Panc1 (cell line): ENCODE measurements at regions not wholly inside any gene's neighbourhood (a gene's known extent, or its start where the extent isn't known, plus 50 kb on each side); places are given as distances from the start of the nearest gene placed in this dataset.

ENCODE experiments used
- POLR2AphosphoS5 ChIP-seq: IDR thresholded peaks from 2 replicates; pipeline ENCODE4 v1.6.1; 2012; ENCODE audit warnings: mild to moderate bottlenecking, low read depth, low read length, moderate library complexity
- TF ChIP-seq, protein P1 (sequence below): fragments of 450-650 bp; IDR thresholded peaks from 2 replicates; pipeline ENCODE4 v1.5.1; 2017; ENCODE audit warnings: mild to moderate bottlenecking
- TF ChIP-seq, protein P2 (sequence below), 2 experiments: IDR thresholded peaks; 2 replicates each; pipeline ENCODE4 v1.6.1; 2011 to 2012; ENCODE audit warnings: low read depth in 2 of 2, control low read depth in 1 of 2, low read length in 1 of 2, mild to moderate bottlenecking in 1 of 2, moderate library complexity in 1 of 2; ENCODE audit not compliant: insufficient read depth in 1 of 2

DNA sequence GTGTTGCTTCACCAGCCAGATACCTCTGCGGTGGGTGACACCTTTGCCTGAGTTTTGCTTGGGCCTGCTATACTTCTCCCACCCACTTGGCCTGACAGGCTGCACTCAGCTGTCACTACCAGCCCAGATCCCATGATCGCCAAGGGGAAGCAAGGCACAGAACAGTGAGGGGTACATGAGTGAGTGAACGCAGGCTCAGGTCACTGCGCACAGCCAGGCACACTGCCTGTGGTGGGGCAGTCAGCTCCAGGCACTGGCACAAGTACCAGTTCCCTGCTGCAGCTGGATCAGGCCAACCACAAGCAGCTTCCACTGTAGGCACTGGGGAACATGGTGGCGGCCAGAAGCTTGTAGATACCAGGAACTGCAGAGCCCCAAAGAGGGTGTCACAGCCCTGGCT lies 441.9 kb upstream of the GRM3 start:
- TF ChIP-seq, protein P1, sequence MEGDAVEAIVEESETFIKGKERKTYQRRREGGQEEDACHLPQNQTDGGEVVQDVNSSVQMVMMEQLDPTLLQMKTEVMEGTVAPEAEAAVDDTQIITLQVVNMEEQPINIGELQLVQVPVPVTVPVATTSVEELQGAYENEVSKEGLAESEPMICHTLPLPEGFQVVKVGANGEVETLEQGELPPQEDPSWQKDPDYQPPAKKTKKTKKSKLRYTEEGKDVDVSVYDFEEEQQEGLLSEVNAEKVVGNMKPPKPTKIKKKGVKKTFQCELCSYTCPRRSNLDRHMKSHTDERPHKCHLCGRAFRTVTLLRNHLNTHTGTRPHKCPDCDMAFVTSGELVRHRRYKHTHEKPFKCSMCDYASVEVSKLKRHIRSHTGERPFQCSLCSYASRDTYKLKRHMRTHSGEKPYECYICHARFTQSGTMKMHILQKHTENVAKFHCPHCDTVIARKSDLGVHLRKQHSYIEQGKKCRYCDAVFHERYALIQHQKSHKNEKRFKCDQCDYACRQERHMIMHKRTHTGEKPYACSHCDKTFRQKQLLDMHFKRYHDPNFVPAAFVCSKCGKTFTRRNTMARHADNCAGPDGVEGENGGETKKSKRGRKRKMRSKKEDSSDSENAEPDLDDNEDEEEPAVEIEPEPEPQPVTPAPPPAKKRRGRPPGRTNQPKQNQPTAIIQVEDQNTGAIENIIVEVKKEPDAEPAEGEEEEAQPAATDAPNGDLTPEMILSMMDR = no peak
- TF ChIP-seq, protein P2, sequence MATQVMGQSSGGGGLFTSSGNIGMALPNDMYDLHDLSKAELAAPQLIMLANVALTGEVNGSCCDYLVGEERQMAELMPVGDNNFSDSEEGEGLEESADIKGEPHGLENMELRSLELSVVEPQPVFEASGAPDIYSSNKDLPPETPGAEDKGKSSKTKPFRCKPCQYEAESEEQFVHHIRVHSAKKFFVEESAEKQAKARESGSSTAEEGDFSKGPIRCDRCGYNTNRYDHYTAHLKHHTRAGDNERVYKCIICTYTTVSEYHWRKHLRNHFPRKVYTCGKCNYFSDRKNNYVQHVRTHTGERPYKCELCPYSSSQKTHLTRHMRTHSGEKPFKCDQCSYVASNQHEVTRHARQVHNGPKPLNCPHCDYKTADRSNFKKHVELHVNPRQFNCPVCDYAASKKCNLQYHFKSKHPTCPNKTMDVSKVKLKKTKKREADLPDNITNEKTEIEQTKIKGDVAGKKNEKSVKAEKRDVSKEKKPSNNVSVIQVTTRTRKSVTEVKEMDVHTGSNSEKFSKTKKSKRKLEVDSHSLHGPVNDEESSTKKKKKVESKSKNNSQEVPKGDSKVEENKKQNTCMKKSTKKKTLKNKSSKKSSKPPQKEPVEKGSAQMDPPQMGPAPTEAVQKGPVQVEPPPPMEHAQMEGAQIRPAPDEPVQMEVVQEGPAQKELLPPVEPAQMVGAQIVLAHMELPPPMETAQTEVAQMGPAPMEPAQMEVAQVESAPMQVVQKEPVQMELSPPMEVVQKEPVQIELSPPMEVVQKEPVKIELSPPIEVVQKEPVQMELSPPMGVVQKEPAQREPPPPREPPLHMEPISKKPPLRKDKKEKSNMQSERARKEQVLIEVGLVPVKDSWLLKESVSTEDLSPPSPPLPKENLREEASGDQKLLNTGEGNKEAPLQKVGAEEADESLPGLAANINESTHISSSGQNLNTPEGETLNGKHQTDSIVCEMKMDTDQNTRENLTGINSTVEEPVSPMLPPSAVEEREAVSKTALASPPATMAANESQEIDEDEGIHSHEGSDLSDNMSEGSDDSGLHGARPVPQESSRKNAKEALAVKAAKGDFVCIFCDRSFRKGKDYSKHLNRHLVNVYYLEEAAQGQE (IDR thresholded peaks at IDR 0.05; ENCODE audit: insufficient read depth in 1 of 2, low read depth in 2 of 2, low read length in 1 of 2) = no peak
- TF ChIP-seq POLR2AphosphoS5 = no peak
